Endothelial cell of hepatic sinusoid (primary cell): ENCODE measurements at regions not wholly inside any gene's neighbourhood (a gene's known extent, or its start where the extent isn't known, plus 50 kb on each side); places are given as distances from the start of the nearest gene placed in this dataset.
"Not testable (repeated sequence)": the region's sequence is repeated elsewhere in the genome, so short reads cannot be mapped to it uniquely, and the experiment has no call there.

ENCODE experiments used
- in situ Hi-C: cut with HindIII; loops from 2 replicates; pipeline ENCODE4 v1.10.0; 2017; ENCODE audit warnings: low sequenced_read_pairs

DNA sequence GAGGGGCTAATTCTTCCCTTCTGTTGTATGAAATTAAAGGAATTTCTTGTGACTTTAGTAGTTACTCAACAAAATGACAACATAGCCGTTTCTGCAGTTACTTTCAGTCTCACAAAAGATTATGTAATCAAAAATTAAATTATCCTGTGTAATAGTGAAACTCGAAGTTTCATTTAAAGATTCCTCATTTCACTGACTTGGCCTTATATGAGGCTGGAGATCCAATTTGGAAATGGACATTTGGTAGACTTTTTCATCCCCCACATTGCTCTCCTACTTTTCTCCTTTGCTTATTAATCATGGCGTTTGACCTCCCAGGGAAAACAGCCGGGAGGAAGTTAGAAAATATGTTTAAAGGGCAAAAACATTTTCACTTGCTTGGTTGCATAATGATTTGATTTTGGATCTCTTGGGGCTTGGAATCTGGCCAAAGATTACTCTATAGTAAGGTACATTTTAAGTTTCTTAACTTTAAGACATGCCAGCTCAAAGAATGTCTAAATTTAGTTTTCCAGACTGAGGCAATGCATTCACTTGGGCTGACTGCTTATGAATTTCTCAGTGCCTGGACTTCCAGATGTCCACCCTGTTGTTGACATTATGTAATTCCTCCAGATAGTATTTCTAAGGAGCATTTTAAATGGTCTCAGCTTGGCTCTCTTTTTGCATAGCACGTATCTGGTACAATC lies 1364.9 kb upstream of the MIR17HG start:
- in situ Hi-C loops, result no loop called here

DNA sequence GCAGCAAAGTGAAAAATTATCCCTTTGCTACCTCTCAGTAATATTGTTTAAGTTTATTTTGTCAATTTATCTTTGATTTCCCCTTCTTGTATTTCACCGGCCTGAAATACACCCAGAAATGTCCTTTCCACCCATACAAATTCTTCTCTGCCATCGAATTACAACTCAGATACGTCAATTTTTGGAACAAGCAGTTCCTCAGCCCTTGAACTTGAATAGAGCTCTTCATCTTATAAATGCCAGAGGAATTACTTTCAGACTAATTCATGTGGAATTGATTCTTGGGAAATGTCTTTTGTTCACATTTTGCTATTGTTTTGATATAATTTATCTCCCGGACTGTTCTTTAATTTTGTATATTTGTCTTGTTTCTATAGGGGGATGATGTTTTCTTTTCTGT lies 1359.3 kb upstream of the MIR17HG start:
- in situ Hi-C loops, result no loop called here

DNA sequence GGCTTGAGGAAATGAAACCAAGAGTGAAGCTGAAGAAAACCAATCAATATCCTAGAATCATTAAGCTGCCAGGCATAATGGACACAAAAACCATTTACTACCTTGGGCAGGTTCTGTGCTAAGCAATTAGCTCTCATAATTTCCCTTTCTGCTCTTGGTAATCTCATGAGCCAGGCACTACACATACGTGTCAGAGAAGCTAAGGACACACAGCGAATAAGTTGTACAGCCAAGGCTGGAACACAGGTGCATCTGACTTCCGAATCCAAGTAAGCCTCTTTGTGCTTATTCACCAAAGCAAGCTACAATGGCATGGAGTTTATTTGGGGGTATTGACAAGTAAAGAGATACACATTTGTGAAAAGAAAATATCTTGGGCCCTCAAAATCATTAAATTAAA lies 1343.9 kb upstream of the MIR17HG start:
- in situ Hi-C loops, result no loop called here

DNA sequence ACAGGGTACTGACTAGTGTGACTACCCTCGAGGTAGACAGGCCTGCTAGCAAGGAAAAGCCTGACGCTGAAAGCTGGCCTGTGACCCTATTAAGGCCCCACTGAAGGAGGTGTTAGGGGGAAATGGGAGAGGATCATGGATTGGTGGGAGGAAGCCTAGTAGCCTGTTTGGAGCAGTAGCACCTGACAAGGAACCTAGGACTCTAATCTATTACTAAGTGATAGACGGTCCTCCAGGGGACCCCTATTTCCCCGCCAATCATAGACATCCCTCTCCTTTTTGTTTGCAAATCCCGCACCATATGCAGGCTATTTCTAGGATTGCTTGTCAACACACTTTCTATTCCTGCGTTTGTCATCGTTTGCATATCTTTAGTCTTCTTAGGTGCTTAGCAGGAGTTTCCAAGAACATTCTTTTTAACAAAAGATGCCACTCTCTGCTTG lies 1338.8 kb upstream of the MIR17HG start:
- in situ Hi-C loops, result no loop called here

DNA sequence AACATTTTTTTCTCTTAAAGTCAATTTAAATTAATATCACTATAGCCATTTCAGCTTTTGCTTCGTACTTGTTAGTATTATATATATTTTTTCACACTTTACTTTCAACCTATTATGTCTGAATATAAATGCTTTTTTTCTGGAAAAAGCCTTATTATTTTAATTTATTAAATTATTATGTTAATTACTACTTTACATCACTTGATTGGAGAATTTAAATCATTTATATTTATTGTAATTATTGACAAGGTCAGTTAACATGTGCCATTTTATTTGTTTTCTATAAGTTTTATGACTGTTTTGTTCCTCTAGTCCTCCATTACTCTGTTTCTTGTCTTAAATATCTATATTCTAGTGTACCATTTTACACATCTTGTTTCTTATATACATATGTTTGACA lies 1333.4 kb upstream of the MIR17HG start:
- in situ Hi-C loops, result no loop called here

DNA sequence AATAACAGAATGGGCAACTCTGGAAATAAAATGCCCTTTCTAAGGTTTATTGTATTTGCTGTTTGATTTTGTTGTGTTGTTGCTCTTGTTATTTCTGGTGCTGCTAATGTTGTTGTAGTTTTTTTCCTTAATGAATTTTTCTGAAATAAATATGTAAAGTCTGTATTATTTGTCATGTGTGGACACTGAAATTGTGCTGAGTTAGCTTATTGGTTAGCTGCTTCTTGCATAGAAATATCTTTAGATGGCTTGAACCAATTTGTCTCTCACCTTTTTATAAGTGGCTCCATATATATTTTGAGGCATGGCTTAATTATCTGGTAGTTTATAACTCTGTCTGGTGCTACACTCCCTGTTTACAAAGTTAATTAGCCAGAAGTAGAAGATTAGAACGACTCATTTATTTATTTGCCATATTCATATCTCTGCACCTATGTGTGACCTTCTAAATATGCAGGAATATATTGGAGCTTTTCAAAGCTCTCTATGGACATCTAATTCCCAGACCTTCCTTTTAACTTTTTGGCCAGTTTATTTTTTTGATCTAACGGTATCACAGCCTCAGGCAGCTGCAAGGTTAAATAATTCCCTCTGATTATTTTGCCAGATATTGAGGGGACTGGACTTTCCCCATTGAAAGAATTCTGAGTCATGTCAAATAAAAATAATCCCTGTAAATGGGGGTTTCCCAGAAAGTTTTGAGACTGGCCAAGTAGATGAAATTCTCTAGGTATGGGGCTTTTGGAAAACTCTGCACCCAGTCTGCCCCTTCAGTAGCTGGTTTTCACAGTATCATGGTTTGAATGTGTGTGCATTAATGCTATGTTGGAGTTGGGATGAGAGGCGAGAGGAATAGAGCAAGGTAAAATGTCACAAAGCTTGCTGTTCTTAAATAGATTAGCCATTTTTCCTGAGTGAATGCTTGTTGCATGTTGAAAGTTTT lies 1331.7 kb upstream of the MIR17HG start:
- in situ Hi-C loops, result no loop called here

DNA sequence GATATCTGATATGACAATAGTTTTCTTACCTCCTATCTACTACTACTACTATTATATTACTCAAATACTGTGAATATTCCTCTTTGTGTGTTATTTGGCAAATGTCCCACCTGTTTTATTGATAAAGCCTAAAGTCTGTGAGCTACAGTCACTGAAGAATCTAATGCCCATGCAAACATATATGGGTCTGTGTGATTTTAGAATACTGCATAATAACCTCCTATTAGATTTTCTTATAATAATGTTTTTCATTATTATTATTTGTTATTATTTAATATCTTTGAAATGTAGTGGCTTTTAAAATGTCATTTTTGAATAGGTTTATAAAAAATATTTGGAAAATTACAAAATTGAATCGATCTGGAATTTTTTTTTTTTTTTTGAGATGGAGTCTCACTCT lies 1330.8 kb upstream of the MIR17HG start:
- in situ Hi-C loops, result no loop called here

DNA sequence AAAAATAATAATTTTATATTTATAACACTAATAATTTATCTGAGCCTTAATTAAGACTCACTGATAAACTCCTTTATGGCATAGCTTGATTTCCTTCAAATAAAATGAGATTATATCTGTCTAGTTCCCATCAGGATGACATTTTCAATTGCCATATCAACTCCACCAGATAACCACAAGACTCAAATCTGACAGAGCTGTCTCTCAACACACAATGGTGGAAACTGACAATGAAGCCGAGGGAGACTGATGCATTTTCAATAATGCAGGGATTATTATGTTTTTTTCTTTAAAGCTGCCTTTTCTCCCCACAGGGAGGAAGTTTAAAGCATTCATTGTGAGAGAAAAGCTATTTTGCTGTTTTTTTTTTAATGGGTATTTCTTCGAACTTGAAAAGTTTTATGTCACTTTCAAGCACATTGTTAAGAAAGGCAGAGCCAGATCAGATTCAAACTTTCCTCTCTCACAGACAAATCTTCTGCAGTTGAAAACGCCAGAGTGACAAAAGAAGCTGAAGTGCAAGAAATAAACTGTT lies 1326.9 kb upstream of the MIR17HG start:
- in situ Hi-C loops, result no loop called here

DNA sequence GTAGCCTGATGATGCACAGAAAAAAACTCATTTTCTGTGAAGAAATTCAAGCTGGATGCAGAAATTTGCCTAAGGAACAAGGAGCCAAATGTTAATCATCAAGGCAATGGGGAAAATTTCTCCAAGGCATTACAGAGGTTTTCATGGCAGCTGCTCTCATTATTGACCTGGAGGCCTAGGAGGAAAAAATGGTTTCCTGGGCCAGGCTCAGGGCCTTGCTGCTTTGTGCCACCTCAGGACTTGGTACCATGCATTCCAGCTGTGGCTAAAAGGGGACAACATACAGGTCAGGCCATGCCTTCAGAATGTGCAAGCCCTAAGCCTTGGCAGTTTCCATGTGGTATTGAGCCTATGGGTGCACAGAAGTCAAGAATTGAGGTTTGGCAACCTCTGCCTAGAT lies 1320.1 kb upstream of the MIR17HG start:
- in situ Hi-C loops, result no loop called here

DNA sequence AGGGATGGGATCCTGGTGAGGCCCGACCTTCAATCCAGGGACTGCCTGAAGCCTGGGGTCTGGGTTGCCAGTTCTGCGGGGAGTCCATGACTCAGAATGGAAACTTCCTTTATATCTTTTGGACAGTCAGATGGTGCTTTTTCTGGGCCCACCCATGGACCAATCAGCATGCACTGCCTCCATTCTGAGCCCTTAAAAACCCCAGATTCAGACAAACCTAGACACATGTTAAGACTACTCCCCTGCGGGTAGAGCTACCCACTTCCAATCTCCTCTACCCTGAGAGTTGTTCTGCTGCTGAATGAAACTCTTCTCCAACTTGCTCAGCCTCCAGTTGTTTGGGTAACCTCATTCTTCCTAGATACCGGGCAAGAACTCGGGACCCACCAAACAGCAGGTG lies 1315.2 kb upstream of the MIR17HG start:
- in situ Hi-C loops, result no loop called here

DNA sequence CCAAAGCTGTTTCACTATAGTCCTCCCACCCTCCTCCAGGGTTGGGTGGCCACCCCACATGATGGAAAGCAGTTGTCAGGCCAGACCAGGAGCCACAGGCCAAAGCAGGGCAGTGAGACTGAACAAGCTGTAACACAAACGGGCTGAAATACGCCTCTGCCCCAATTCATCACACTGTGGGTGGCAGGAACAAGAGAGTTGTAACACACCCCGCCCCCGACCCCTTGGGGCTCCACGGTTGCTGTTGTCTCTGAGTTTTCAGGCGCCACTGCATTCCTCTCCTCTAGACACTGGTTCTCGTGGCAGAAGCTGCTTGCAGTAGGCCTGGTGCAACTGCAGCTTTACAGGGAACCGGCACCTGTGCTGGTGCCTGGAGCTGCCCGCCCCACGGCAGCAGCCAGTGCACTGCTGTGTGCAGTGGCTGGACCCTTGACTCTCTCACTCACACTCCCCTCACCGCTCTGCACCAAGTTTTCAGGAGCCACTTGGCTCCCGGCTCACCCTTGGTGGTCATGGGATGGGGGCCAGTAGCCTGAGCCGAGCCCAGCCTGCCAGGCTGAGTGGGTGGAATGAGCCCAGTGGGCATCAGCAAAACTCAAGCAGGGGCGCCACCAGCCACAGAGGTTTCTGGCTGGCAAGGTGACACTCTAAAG lies 1314.5 kb upstream of the MIR17HG start:
- in situ Hi-C loops, result no loop called here

DNA sequence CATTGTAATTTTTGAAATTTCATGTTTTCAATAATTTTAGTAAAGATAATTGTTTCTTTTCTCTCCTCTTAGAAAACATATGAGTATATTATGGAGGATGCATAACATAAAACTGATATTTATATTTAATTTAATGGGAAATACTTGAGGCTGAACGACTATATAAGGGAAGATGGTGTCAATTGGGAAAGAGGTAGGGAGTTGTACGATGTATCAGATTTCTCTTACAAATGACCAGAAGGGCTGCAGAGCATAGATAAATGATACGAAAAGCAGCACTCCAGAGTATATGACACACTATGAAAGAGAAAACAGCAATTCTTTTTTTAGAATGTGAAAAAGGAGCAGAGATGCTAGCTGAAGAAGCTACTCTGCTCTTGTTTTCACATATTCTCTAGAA lies 1308.0 kb upstream of the MIR17HG start:
- in situ Hi-C loops, result no loop called here

DNA sequence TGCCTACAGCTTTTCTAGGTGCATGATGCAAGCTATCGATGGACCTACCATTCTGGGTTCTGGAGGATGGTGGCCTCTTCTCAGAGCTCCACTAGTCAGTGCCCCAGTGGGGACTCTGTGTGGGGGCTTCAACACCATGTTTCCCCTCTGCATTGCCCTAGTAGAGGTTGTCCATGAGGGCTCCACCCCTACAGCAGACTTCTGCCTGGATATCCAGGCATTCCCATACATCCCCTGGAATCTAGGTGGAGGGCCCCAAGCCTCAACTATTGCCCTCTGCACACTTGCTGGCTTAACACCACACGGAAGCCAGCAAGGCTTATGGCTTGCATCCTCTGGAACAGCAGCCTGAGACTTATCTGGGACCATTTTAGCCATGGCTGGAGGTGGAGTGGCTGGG lies 1299.9 kb upstream of the MIR17HG start:
- in situ Hi-C loops, result no loop called here

DNA sequence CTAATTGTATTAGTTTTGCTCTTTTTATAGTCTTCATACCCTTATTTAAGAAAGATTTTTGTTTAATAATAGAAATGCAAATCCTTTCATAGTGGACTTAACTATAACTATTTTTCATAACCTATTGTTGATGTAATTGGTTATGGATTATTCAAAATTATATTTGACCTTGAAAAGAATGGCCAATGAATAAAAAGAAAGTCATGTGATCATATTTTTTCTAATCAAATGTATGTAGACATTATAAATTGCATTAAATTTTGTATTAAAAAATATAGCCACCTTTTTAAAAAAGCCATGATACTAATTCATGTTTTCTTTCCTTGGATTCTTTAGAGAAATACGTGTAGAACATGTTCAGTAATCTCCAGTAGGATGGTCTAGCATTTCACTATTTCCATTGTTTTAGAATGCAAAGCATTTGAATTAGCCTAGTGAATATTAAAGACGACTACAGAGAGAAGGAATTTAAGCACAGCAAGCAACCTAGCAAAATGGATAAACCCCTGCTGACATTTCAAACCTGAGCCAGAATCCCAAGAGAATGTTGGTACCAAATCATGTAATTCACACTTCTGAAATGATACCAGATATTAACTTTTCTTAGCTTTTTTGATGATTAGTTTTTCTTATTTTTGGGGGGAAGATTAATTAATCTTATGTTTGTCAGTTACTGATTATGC lies 1297.4 kb upstream of the MIR17HG start:
- in situ Hi-C loops, result no loop called here

DNA sequence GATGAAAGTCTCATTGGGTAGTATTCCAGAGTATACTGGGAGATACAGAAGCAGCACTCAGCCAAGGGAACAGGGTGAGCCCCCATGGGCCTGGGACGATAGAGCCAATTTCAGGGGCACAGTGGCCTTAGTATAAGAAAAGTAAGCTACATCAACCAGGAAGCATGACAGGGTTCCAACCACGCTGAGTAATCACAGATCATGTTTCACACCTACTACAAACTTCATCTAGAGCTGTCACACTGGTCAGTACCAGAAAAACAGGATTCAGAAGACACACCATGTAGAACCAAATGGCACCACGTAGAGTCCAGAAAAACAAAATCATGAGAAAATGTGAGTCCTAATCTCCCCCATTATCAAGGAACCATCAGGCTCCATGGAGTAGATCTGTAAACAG lies 1292.4 kb upstream of the MIR17HG start:
- in situ Hi-C loops, result no loop called here

DNA sequence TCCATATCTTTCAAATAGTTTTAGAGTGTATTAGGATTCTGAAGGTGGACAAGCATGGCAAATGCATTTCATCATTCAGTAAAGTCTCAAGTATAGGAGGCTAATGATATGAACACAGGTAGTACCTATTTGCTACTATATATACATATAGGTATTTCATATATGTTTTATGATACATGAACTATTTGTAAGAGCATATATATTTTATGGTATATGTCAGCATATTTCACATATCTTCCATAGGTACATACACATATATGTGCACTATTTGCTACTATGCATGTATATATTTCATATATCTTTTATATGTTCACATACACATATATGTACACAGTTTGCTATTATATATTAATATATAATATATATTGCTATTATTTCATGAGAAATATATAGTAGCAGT lies 1291.7 kb upstream of the MIR17HG start:
- in situ Hi-C loops, result no loop called here

DNA sequence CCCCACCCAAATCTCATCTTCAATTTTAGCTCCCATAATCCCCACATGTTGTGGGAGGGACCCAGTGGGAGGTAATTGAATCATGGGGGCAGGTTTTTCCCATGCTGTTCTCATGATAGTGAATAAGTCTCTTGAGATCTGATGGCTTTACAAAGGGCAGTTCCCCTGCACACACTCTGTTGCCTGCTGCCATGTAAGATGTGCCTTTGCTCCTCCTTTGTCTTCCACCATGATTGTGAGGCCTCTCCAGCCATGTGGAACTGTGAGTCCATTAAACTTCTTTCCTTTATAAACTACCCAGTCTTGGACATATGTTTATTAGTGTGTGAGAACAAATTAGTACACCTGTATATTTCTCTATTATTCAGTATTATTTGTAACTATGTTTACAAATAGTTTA lies 1283.3 kb upstream of the MIR17HG start:
- in situ Hi-C loops, result not testable (repeated sequence)

DNA sequence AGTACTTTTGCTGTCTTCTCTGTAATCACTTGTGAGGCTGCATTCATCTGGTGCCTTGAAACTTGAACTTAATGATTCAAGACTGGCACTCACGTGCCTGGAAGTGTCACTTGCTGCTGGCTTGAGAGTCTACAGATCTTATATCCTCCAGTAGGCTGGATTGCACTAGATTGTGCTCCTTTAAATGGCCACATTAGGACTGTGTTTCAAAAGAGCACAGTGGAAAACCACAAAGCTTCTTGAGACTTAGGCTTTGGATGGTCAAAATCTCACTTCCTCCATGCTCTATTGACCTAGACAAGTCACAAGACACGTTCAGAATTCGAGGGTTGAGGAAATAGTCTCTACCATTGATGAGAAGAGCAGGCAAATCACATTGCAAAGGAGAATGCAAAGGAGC lies 1278.8 kb upstream of the MIR17HG start:
- in situ Hi-C loops, result no loop called here

DNA sequence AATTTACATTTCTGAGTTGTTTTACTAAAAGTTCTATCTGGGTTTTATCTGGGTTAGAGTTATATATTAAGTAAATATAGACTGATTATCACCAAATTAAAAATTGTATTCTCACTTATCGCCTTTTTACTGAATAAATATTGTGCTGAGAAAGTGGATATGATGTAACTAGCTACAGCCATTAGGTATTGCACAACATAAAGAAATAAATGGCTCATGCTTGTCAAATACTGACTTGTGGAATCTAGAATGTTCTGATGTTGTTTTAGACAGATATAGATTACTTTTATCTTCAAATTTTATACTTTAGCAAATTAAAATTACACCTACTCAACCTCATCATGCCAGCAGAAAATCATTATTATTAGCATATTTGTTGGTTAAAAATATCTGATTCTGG lies 1277.1 kb upstream of the MIR17HG start:
- in situ Hi-C loops, result no loop called here

DNA sequence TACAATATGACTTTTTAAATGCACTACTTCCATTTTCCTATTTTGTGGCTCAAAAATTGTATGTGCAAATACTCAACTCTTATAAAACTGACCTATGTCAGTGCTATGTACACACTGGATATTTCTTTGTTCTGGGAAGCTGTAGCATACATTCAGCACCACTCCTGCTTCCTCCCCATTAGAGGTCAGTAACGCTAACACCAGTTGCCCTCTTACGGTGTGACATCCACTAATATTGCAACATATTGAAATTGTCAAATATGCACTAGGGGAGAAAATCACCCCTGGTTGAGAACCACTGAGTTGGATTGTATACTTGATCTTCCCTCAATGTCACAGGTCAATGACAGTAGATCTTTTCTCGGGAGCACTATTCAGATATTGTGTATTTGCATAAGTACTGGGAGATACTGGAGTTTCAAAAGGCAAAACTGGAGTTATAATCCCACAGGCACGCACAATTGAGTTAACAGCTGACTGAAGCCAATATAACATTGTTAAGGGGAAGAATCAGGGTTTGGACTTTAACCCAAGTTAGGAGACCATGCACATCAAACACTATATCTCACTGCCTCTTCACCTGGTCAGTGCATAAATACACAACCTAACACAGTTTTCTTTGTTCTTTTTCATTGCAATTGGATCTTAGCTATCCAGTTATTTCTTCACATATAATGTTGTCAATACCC lies 1276.5 kb upstream of the MIR17HG start:
- in situ Hi-C loops, result no loop called here
